IMR-90 (cell line): ENCODE measurements at regions not wholly inside any gene's neighbourhood (a gene's known extent, or its start where the extent isn't known, plus 50 kb on each side); places are given as distances from the start of the nearest gene placed in this dataset.

Experiments
- POLR2A ChIP-seq: IDR thresholded peaks from 2 replicates; pipeline ENCODE4 v1.6.1; 2012; ENCODE audit warnings: mild to moderate bottlenecking, low read depth, low read length
- TF ChIP-seq, protein P1 (sequence below): conservative IDR thresholded peaks from 2 replicates; pipeline ENCODE4 v1.5.1; 2012; ENCODE audit warnings: mild to moderate bottlenecking, low read depth, low read length, improper control_type of control experiment
- TF ChIP-seq, protein P2 (sequence below): fragments of 150-350 bp; IDR thresholded peaks from 2 replicates; pipeline ENCODE4 v1.6.1; 2017; ENCODE audit warnings: mild to moderate bottlenecking, antibody characterized with exemption, low read length, low read depth

DNA sequence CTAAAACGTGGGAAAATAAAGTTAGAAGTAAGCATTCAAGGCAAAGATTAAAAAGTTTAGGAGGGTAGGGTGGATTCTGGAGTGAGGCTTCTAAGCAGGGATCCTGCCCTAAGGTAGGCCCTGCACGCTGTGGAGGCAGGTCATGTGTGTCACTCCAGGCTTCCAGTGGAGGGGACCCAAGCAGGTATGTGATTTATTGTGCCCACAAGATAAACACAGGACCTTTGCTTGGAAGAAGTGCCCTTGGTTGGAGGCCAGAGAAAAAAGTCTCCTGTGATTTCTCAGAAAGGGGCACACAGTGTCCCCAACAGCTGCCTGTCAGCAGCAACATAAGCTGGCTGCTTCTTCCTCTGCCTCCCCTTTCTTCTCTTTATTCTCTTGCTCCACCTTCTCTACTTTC, 110.8 kb downstream of the FOXD2 start:
- TF ChIP-seq, protein P1, sequence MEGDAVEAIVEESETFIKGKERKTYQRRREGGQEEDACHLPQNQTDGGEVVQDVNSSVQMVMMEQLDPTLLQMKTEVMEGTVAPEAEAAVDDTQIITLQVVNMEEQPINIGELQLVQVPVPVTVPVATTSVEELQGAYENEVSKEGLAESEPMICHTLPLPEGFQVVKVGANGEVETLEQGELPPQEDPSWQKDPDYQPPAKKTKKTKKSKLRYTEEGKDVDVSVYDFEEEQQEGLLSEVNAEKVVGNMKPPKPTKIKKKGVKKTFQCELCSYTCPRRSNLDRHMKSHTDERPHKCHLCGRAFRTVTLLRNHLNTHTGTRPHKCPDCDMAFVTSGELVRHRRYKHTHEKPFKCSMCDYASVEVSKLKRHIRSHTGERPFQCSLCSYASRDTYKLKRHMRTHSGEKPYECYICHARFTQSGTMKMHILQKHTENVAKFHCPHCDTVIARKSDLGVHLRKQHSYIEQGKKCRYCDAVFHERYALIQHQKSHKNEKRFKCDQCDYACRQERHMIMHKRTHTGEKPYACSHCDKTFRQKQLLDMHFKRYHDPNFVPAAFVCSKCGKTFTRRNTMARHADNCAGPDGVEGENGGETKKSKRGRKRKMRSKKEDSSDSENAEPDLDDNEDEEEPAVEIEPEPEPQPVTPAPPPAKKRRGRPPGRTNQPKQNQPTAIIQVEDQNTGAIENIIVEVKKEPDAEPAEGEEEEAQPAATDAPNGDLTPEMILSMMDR = no peak
- TF ChIP-seq, protein P2, sequence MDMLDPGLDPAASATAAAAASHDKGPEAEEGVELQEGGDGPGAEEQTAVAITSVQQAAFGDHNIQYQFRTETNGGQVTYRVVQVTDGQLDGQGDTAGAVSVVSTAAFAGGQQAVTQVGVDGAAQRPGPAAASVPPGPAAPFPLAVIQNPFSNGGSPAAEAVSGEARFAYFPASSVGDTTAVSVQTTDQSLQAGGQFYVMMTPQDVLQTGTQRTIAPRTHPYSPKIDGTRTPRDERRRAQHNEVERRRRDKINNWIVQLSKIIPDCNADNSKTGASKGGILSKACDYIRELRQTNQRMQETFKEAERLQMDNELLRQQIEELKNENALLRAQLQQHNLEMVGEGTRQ = no peak
- TF ChIP-seq POLR2A = no peak
